GM20000 (cell line): ENCODE measurements at regions not wholly inside any gene's neighbourhood (a gene's known extent, or its start where the extent isn't known, plus 50 kb on each side); places are given as distances from the start of the nearest gene placed in this dataset.

Source experiments
- DNase-seq: peaks from one replicate; pipeline ENCODE4 v3.0.0; 2012; ENCODE audit warnings: low spot score
- CTCF ChIP-seq: IDR thresholded peaks from 2 replicates; pipeline ENCODE4 v1.5.1; 2012; ENCODE audit warnings: mild to moderate bottlenecking, control low read depth; ENCODE audit errors: extremely low read depth, missing control alignments

DNA sequence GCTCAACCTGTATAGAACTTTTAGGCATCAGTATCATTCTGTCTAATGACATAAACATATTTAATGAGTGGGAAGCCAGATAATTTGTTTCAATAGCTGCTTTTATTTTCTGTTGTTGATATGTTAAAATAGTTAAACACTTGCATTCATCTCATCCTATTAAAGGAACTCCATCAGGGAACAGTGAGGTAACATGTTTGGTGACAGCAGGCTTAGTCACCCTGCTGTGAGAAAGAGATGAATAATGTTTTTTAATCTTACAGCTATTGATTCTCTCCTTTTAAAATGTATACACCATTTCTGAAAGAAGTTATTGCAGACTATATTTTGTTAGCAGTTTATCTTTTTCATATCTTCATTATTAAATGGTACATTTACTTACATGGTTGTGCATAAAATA lies 123.3 kb upstream of the CWC22 start:
- TF ChIP-seq CTCF, result no peak
- no peak for DNase-seq

DNA sequence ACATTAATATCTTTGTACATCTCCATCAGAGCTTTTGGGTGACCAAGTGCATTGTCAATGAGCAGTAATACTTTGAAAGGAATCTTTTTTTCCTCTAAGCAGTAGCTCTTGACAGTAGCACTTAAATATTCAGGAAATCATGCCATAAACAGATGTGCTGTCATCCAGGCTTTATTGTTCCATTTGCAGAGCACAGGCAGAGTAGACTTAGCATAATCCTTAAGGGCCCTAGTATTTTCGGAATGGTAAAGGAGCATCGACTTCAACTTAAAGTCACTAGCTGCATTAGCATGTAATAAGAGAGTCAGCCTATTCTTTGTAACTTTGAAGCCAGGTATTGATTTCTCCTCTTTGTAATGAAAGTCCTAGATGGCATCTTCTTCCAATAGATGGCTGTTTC lies 121.8 kb upstream of the CWC22 start:
- TF ChIP-seq CTCF, result no peak
- no peak for DNase-seq

DNA sequence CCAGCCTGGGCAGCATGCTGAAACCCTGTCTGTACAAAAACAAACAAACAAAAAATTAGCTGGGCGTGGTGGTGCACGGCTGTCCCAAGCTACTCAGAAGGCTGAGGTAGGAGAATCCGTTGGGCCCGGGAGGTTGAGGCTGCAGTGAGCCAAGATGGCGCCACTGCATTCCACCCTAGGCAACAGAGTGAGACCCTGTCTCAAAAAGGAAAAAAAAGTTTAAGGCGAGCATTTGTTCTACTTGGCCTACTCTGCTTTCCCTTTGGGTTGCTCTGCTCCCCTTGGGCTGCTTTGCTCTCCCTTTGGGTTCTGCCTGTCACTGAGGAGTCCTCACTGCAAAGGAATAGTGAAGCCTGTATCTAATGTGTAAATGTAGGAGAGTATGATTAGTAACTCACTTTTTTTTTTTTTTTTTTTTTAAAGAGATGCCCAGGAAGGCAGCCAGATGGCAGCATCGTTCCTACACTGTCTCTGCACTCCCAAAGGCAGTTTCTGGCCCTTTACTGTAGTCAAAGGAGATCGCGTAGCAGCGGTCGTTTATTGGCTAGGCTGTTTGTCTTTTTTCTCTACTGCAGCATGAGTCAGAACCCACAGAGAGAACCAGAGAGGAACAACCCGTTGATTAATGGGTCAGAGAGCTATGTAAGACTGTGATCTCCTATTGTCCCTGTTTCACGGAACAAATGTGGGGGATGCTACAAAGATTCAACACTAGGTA lies 118.3 kb upstream of the CWC22 start:
- no peak for TF ChIP-seq CTCF
- DNase-seq, result peak; percentile 38

GRCh38 chr2:180124273-180125139 lies 117.4 kb upstream of the CWC22 start:
- peak; percentile 49 for DNase-seq
- peak; percentile 27 for TF ChIP-seq CTCF

GRCh38 chr2:180122874-180123273 lies 115.8 kb upstream of the CWC22 start:
- TF ChIP-seq CTCF, result no peak
- DNase-seq, result no peak

GRCh38 chr2:180115675-180116074 lies 108.6 kb upstream of the CWC22 start:
- no peak for DNase-seq
- no peak for TF ChIP-seq CTCF

GRCh38 chr2:180115269-180115668 lies 108.2 kb upstream of the CWC22 start:
- no peak for TF ChIP-seq CTCF
- DNase-seq, result no peak
